Body of pancreas (tissue), 4 donors: ENCODE measurements at regions not wholly inside any gene's neighbourhood (a gene's known extent, or its start where the extent isn't known, plus 50 kb on each side); places are given as distances from the start of the nearest gene placed in this dataset.

Experiments
- CTCF ChIP-seq, 7 experiments: fragments of 450-650 bp in 4 of 7; fragments of 200-600 bp in 3 of 7; sonication (generic) in 3 of 7; IDR thresholded peaks; one replicate each; pipeline ENCODE4 v1.5.1; 2016 to 2019; ENCODE audit warnings: antibody characterized with exemption in 7 of 7
- POLR2A ChIP-seq, 3 donors: fragments of 450-650 bp; IDR thresholded peaks; one replicate each; pipeline ENCODE4 v1.6.1; 2016; ENCODE audit warnings: antibody characterized with exemption in 3 of 3, mild to moderate bottlenecking in 2 of 3

DNA sequence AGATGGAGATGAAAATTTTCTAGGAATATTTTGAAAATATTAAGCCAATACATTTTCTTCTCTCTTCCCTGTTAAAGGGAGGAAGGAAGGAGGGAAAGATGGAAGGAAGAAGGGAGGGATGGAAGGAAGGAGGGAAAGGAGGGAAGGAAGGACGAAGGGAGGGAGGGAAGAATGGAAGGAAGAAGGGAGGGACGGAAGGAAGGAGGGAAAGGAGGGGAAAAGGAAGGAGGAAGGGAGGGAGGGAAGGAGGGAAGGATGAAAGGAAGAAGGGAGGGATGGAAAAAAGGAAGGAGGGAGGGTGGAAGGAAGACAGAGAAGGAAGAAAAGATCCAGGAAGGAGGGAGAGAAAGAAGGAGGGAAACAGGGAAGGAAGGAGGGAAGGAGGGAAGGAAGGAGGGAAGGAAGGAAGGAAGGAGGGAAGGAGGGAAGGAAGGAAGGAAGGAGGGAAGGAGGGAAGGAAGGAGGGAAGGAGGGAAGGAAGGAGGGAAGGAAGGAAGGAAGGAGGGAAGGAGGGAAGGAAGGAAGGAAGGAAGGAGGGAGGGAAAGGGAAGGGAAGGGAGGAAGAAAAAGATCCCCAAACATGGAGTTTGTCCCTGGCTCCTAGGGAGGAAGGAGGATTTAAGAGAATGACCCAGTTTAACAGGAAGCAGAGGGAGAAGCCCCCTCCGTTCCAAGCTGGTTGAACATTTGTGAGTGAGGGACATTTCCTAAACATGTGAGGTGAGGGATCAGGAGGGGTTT lies 70.3 kb upstream of the NEURL1B start:
- TF ChIP-seq CTCF (IDR thresholded peaks at IDR 0.05) (no peak), POLR2A (IDR thresholded peaks at IDR 0.05) (no peak)
